OCI-LY3 (cell line): ENCODE measurements at regions not wholly inside any gene's neighbourhood (a gene's known extent, or its start where the extent isn't known, plus 50 kb on each side); places are given as distances from the start of the nearest gene placed in this dataset.

Experiments
- CTCF ChIP-seq: fragments of 200-600, 300-600 bp; sonication (generic); IDR thresholded peaks from 2 replicates; pipeline ENCODE4 v1.5.1; 2014; ENCODE audit warnings: antibody characterized with exemption, low read length, low read depth
- EZH2phosphoT487 ChIP-seq: fragments of 200-600 bp; shearing (Covaris generic); IDR thresholded peaks from 2 replicates; pipeline ENCODE4 v1.6.1; 2018; ENCODE audit warnings: antibody characterized with exemption, mixed run types, low read depth

GRCh38 chr1:61580417-61580816, 144.5 kb downstream of the TM2D1 start:
- TF ChIP-seq CTCF (no peak), EZH2phosphoT487 (no peak)
